ENCODE measurements at regions not wholly inside any gene's neighbourhood (a gene's known extent, or its start where the extent isn't known, plus 50 kb on each side); places are given as distances from the start of the nearest gene placed in this dataset.

DNA sequence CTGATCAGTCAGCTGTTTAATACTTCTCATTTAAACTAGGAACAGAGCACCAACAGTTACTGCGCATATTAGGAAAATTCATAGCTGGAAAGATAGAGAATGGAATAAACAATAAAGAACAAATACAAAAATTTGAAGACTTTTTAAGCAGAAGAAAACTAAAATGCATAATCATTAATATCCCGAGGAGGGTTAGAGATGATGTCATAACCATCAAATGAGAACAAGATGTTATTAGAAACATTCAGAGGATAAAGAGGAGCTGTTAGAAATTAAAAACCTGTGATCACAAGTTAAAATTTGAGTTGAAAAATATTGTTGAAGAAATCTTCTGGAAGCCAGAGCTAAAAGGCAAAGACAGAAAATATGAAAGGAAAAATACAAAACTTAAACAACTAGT is 54.0 kb upstream of the ALKAL2 start:
- no peaks in the 10 kb centered on the region for H3K36me3 ChIP-seq
- intact Hi-C loops (cut with DNase I; ENCODE audit: low total_unique reads), result no loop called here
- in situ Hi-C loops (cut with MboI; ENCODE audit: low sequenced_read_pairs in 4 of 4), result no loop called here
- H3K27me3 ChIP-seq, result no peaks in the 10 kb centered on the region
- H3K9me3 ChIP-seq, result peaks cover 0 to 3% (median 0%) of the 10 kb centered on the region in 3 donors
- ATAC-seq, result no peak
- H3K4me1 ChIP-seq, result no peaks in the 10 kb centered on the region
- DNase-seq, result no peak
- no peak overlapping the region for H3K27ac ChIP-seq
- no peak overlapping the region for H3K4me3 ChIP-seq
- no peak for TF ChIP-seq POLR2A (IDR thresholded peaks at IDR 0.05)
- TF ChIP-seq, protein P1, sequence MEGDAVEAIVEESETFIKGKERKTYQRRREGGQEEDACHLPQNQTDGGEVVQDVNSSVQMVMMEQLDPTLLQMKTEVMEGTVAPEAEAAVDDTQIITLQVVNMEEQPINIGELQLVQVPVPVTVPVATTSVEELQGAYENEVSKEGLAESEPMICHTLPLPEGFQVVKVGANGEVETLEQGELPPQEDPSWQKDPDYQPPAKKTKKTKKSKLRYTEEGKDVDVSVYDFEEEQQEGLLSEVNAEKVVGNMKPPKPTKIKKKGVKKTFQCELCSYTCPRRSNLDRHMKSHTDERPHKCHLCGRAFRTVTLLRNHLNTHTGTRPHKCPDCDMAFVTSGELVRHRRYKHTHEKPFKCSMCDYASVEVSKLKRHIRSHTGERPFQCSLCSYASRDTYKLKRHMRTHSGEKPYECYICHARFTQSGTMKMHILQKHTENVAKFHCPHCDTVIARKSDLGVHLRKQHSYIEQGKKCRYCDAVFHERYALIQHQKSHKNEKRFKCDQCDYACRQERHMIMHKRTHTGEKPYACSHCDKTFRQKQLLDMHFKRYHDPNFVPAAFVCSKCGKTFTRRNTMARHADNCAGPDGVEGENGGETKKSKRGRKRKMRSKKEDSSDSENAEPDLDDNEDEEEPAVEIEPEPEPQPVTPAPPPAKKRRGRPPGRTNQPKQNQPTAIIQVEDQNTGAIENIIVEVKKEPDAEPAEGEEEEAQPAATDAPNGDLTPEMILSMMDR (IDR thresholded peaks at IDR 0.05 in 4 of 5, conservative IDR thresholded peaks at IDR 0.05 in 1 of 5), result no peak

DNA sequence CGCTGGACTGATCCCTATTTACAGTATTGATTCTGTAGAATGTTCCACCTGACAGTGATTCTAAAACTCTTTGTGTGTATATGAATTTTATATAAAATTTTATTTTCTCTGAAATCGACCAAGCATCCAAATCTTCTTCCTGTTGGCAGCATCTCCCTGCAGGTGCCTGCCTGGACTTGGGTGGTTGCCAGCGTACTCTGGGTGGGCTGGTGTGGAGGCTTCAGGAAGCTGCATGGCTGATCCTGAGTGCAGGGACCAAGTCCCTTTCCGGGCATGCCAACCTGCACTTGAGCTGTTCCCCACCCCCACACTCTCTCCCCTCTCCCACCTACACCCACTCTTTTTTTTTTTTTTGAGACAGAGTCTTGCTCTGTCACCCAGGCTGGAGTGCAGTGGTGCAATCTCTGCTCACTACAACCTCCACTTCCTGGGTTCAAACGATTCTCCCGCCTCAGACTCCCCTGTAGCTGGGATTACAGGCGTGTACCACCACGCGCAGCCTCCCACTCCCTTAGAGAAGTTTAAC is 53.2 kb upstream of the ALKAL2 start:
- H3K4me1 ChIP-seq, result no peaks in the 10 kb centered on the region
- ATAC-seq (no peak), DNase-seq (no peak)
- H3K27ac ChIP-seq, result no peak overlapping the region
- H3K9me3 ChIP-seq, result peaks cover 0 to 8% (median 0%) of the 10 kb centered on the region in 3 donors
- in situ Hi-C loops (cut with MboI; ENCODE audit: low sequenced_read_pairs in 4 of 4) (no loop called here), intact Hi-C loops (cut with DNase I; ENCODE audit: low total_unique reads) (no loop called here)
- TF ChIP-seq, protein P1 (IDR thresholded peaks at IDR 0.05 in 4 of 5, conservative IDR thresholded peaks at IDR 0.05 in 1 of 5), result no peak
- TF ChIP-seq POLR2A (IDR thresholded peaks at IDR 0.05), result no peak
- no peak overlapping the region for H3K4me3 ChIP-seq
- no peaks in the 10 kb centered on the region for H3K27me3 ChIP-seq
- H3K36me3 ChIP-seq, result no peaks in the 10 kb centered on the region

Data from gastrocnemius medialis (tissue), 4 donors.